Fibroblast of lung (primary cell): ENCODE measurements at regions not wholly inside any gene's neighbourhood (a gene's known extent, or its start where the extent isn't known, plus 50 kb on each side); places are given as distances from the start of the nearest gene placed in this dataset.

Source experiments
- DNase-seq, 2 donors: peaks; one replicate each; pipeline versions ENCODE4 v3.0.0 to v3.0.0-alpha.2; 2010; ENCODE audit warnings: low read depth in 2 of 2
- H2AFZ ChIP-seq: 2 replicates; pipeline ENCODE4 v1.5.1; 2012; ENCODE audit warnings: low read length, control low read depth, inconsistent platforms
- H3K27ac ChIP-seq: 2 replicates; pipeline ENCODE4 v1.5.1; 2011; ENCODE audit warnings: low read length, control low read depth; ENCODE audit not compliant: insufficient read depth
- H3K27me3 ChIP-seq: 2 replicates; pipeline ENCODE4 v1.5.1; 2011; ENCODE audit warnings: mild to moderate bottlenecking, low read length; ENCODE audit not compliant: control insufficient read depth, insufficient read depth
- H3K36me3 ChIP-seq: 2 replicates; pipeline ENCODE4 v1.5.1; 2011; ENCODE audit warnings: low read length; ENCODE audit not compliant: control insufficient read depth, insufficient read depth
- H3K4me1 ChIP-seq: 2 replicates; pipeline ENCODE4 v1.5.1; 2011; ENCODE audit warnings: low read length; ENCODE audit not compliant: control insufficient read depth, insufficient read depth; ENCODE audit errors: extremely low read depth
- H3K4me2 ChIP-seq: 2 replicates; pipeline ENCODE4 v1.5.1; 2011; ENCODE audit warnings: low read length, control low read depth; ENCODE audit not compliant: insufficient read depth; ENCODE audit errors: extremely low read depth
- H3K4me3 ChIP-seq, 4 experiments: fragments of 200-600 bp in 1 of 4; sonication (generic) in 1 of 4; replicated peaks in 1 of 4; 2 replicates each; pipeline ENCODE4 v1.5.1; 2011 to 2016; ENCODE audit warnings: low read length in 4 of 4, low read depth in 3 of 4, mild to moderate bottlenecking in 3 of 4, control low read depth in 2 of 4, inconsistent platforms in 1 of 4, mixed read lengths in 1 of 4; ENCODE audit not compliant: insufficient read depth in 1 of 4; ENCODE audit errors: control extremely low read depth in 1 of 4
- H3K79me2 ChIP-seq: 2 replicates; pipeline ENCODE4 v1.5.1; 2012; ENCODE audit warnings: mild to moderate bottlenecking, low read length, inconsistent platforms; ENCODE audit not compliant: control insufficient read depth, insufficient read depth
- H3K9ac ChIP-seq: 2 replicates; pipeline ENCODE4 v1.5.1; 2011; ENCODE audit warnings: mild to moderate bottlenecking, low read length, control low read depth; ENCODE audit not compliant: insufficient read depth
- H3K9me3 ChIP-seq: 2 replicates; pipeline ENCODE4 v1.5.1; 2012; ENCODE audit warnings: low read depth, low read length; ENCODE audit not compliant: control insufficient read depth, insufficient read depth
- H4K20me1 ChIP-seq: 2 replicates; pipeline ENCODE4 v1.5.1; 2011; ENCODE audit warnings: low read length; ENCODE audit not compliant: control insufficient read depth, insufficient read depth; ENCODE audit errors: extremely low read depth
- CTCF ChIP-seq, 2 donors: IDR thresholded peaks in 1 of 2; conservative IDR thresholded peaks in 1 of 2; 1 replicate in 1 of 2; 2 replicates in 1 of 2; pipeline ENCODE4 v1.5.1; 2011 to 2012; ENCODE audit warnings: low read length in 2 of 2, control low read depth in 1 of 2, inconsistent platforms in 1 of 2, low read depth in 1 of 2, mild to moderate bottlenecking in 1 of 2
- EZH2 ChIP-seq: IDR thresholded peaks from 2 replicates; pipeline ENCODE4 v1.5.1; 2012; ENCODE audit warnings: low read length, control low read depth, mild to moderate bottlenecking; ENCODE audit errors: missing control alignments

GRCh38 chr20:48358176-48359054, 469.4 kb downstream of the PREX1 start:
- Histone ChIP-seq H3K4me3 (no peak overlapping the region), H3K36me3 (no peaks in the 10 kb centered on the region), H2AFZ (no peak overlapping the region), H3K4me1 (no peaks in the 10 kb centered on the region), H3K4me2 (no peak overlapping the region), H3K9me3 (no peaks in the 10 kb centered on the region), H4K20me1 (no peaks in the 10 kb centered on the region), H3K9ac (no peak overlapping the region), H3K79me2 (no peaks in the 10 kb centered on the region), H3K27ac (no peak overlapping the region), H3K27me3 (no peaks in the 10 kb centered on the region)
- no peak for TF ChIP-seq CTCF (conservative IDR thresholded peaks at IDR 0.05 in 1 of 2, IDR thresholded peaks at IDR 0.05 in 1 of 2; ENCODE audit: low read depth in 1 of 2, low read length in 2 of 2)
- no peak for TF ChIP-seq EZH2
- DNase-seq = no peak

GRCh38 chr20:48357714-48358113, 470.1 kb downstream of the PREX1 start:
- H3K9me3 ChIP-seq = no peaks in the 10 kb centered on the region
- no peaks in the 10 kb centered on the region for H3K79me2 ChIP-seq
- H4K20me1 ChIP-seq = no peaks in the 10 kb centered on the region
- no peak for DNase-seq
- H3K27me3 ChIP-seq = no peaks in the 10 kb centered on the region
- H3K4me3 ChIP-seq = no peak overlapping the region
- no peaks in the 10 kb centered on the region for H3K36me3 ChIP-seq
- H3K4me2 ChIP-seq = no peak overlapping the region
- H3K27ac ChIP-seq = no peak overlapping the region
- no peaks in the 10 kb centered on the region for H3K4me1 ChIP-seq
- no peak overlapping the region for H2AFZ ChIP-seq
- H3K9ac ChIP-seq = no peak overlapping the region
- no peak for TF ChIP-seq EZH2
- TF ChIP-seq CTCF (conservative IDR thresholded peaks at IDR 0.05 in 1 of 2, IDR thresholded peaks at IDR 0.05 in 1 of 2; ENCODE audit: low read depth in 1 of 2, low read length in 2 of 2) = no peak

- no peaks in the 10 kb centered on the region for H3K36me3 ChIP-seq
- no peak overlapping the region for H3K4me2 ChIP-seq
- H3K27me3 ChIP-seq = no peaks in the 10 kb centered on the region
- H3K4me1 ChIP-seq = no peaks in the 10 kb centered on the region
- no peak overlapping the region for H3K27ac ChIP-seq
- H4K20me1 ChIP-seq = no peaks in the 10 kb centered on the region
- H3K9ac ChIP-seq = no peak overlapping the region
- TF ChIP-seq EZH2 (no peak), CTCF (conservative IDR thresholded peaks at IDR 0.05 in 1 of 2, IDR thresholded peaks at IDR 0.05 in 1 of 2; ENCODE audit: low read depth in 1 of 2, low read length in 2 of 2) (no peak)
- no peak for DNase-seq
- H3K9me3 ChIP-seq = no peaks in the 10 kb centered on the region
- H3K4me3 ChIP-seq = no peak overlapping the region
- H3K79me2 ChIP-seq = no peaks in the 10 kb centered on the region
- H2AFZ ChIP-seq = no peak overlapping the region
Measured at GRCh38 chr20:48354903-48355302, 472.9 kb downstream of the PREX1 start.
